ENCODE measurements at regions not wholly inside any gene's neighbourhood (a gene's known extent, or its start where the extent isn't known, plus 50 kb on each side); places are given as distances from the start of the nearest gene placed in this dataset.

GRCh38 chr4:56757821-56758411 lies 63.6 kb downstream of the SPINK2 start:
- H3K9me3 ChIP-seq (ENCODE audit: insufficient read depth, low read depth), result no peaks in the 10 kb centered on the region
- H3K4me3 ChIP-seq, result peak overlapping the region; percentile 47; the same call in 1 of the 2 replicates
- peak overlapping the region; percentile 77 for H3K4me2 ChIP-seq
- peaks cover 43% of the 10 kb centered on the region for H3K4me1 ChIP-seq (replicated peaks; ENCODE audit: insufficient read depth)
- POLR2A ChIA-PET (ENCODE audit: unreplicated experiment), result interaction anchor here (0.5 to 0.9 kb wide), 4 partner anchors 12 to 1145 kb away, joined by 3 to 6 read pairs (median 4); no protein-coding TSS in a partner anchor
- no peaks in the 10 kb centered on the region for H3K36me3 ChIP-seq (ENCODE audit: low read depth)
- H3F3A ChIP-seq (ENCODE audit: insufficient read depth, low read depth), result peaks cover 27% of the 10 kb centered on the region
- H3K79me2 ChIP-seq (ENCODE audit: low read depth), result no peaks in the 10 kb centered on the region
- CTCF ChIA-PET, result interaction anchor here (0.6 kb wide), 1 partner anchor 14 kb away, joined by 3 read pairs; no protein-coding TSS in a partner anchor
- peak; percentile 83 to 89 for DNase-seq
- peak overlapping the region; percentile 93 for H3K27ac ChIP-seq
- peak overlapping the region; percentile 75 for H2AFZ ChIP-seq
- TF ChIP-seq, protein P1, sequence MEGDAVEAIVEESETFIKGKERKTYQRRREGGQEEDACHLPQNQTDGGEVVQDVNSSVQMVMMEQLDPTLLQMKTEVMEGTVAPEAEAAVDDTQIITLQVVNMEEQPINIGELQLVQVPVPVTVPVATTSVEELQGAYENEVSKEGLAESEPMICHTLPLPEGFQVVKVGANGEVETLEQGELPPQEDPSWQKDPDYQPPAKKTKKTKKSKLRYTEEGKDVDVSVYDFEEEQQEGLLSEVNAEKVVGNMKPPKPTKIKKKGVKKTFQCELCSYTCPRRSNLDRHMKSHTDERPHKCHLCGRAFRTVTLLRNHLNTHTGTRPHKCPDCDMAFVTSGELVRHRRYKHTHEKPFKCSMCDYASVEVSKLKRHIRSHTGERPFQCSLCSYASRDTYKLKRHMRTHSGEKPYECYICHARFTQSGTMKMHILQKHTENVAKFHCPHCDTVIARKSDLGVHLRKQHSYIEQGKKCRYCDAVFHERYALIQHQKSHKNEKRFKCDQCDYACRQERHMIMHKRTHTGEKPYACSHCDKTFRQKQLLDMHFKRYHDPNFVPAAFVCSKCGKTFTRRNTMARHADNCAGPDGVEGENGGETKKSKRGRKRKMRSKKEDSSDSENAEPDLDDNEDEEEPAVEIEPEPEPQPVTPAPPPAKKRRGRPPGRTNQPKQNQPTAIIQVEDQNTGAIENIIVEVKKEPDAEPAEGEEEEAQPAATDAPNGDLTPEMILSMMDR (conservative IDR thresholded peaks at IDR 0.05), result no peak
- no peak for TF ChIP-seq EZH2 (IDR thresholded peaks at IDR 0.05; ENCODE audit: low read depth)
- H4K20me1 ChIP-seq (ENCODE audit: insufficient read depth), result no peaks in the 10 kb centered on the region
- intact Hi-C loops (cut with micrococcal nuclease; ENCODE audit: unreplicated experiment), result loop anchor here (5.0 kb wide), 2 partner anchors 44 to 76 kb away; partner anchors contain the start of gene HOPX
- no peaks in the 10 kb centered on the region for H3K27me3 ChIP-seq (ENCODE audit: insufficient read depth, low read depth)
- H3K9me2 ChIP-seq (ENCODE audit: insufficient read depth), result no peaks in the 10 kb centered on the region
- BruUV-seq (replicated peaks), result no TSS peak

DNA sequence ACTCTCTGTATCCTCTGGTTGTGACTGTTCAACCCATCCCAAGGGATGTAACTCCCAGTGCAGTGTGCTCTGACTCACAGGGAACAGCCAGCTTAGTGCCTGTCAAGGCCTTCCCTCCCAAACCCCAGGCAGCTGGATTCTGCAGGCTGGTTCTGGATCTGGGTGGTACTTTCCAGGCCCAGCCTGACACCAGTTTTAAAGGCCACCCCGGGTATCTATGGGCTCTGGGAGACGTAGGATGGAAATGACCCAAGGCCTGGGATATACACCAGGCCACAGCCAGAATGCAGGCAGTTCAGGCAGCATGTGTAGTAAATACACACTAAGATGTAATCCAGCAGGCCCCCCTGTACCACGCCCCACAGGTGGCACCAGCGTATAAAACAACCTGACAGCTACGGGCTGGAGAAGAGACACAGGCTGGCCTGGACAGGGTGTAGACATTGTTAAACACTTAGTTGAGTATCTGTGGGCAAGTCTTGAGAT lies 64.2 kb downstream of the SPINK2 start:
- peak in 1 of 2 experiments; percentile 20 for DNase-seq
- Histone ChIP-seq H3F3A (ENCODE audit: insufficient read depth, low read depth) (peaks cover 27% of the 10 kb centered on the region), H2AFZ (peak overlapping the region; percentile 70), H3K9me2 (ENCODE audit: insufficient read depth) (no peaks in the 10 kb centered on the region), H3K4me1 (replicated peaks; ENCODE audit: insufficient read depth) (peaks cover 49% of the 10 kb centered on the region), H3K4me3 (peak overlapping the region; percentile 47; the same call in 1 of the 2 replicates), H3K9me3 (ENCODE audit: insufficient read depth, low read depth) (no peaks in the 10 kb centered on the region), H3K36me3 (ENCODE audit: low read depth) (no peaks in the 10 kb centered on the region), H3K27ac (peak overlapping the region; percentile 93), H3K79me2 (ENCODE audit: low read depth) (no peaks in the 10 kb centered on the region), H3K4me2 (peak overlapping the region; percentile 77), H3K27me3 (ENCODE audit: insufficient read depth, low read depth) (no peaks in the 10 kb centered on the region), H4K20me1 (ENCODE audit: insufficient read depth) (no peaks in the 10 kb centered on the region)
- TSS peak; percentile 28 for BruUV-seq (replicated peaks)
- TF ChIP-seq EZH2 (IDR thresholded peaks at IDR 0.05; ENCODE audit: low read depth), result no peak
- TF ChIP-seq, protein P1 (conservative IDR thresholded peaks at IDR 0.05), result no peak
- intact Hi-C loops (cut with micrococcal nuclease; ENCODE audit: unreplicated experiment), result loop anchor here (5.0 kb wide), 2 partner anchors 45 to 75 kb away; partner anchors contain the start of gene HOPX
- CTCF ChIA-PET, result interaction anchor here (0.6 kb wide), 1 partner anchor 15 kb away, joined by 3 read pairs; no protein-coding TSS in a partner anchor
- POLR2A ChIA-PET (ENCODE audit: unreplicated experiment), result interaction anchor here (0.6 to 0.9 kb wide), 2 partner anchors 13 to 116 kb away, joined by 3 to 6 read pairs; no protein-coding TSS in a partner anchor

- Histone ChIP-seq H3K79me2 (ENCODE audit: low read depth) (no peaks in the 10 kb centered on the region), H3K9me2 (ENCODE audit: insufficient read depth) (no peaks in the 10 kb centered on the region), H3K27me3 (ENCODE audit: insufficient read depth, low read depth) (no peaks in the 10 kb centered on the region), H3K4me1 (replicated peaks; ENCODE audit: insufficient read depth) (peaks cover 50% of the 10 kb centered on the region), H4K20me1 (ENCODE audit: insufficient read depth) (no peaks in the 10 kb centered on the region), H3K9me3 (ENCODE audit: insufficient read depth, low read depth) (no peaks in the 10 kb centered on the region), H3F3A (ENCODE audit: insufficient read depth, low read depth) (peaks cover 27% of the 10 kb centered on the region), H2AFZ (no peak overlapping the region), H3K4me2 (0 out of 2 replicates have a peak overlapping the region, but pooled peaks have one; percentile 28), H3K36me3 (ENCODE audit: low read depth) (no peaks in the 10 kb centered on the region), H3K4me3 (no peak overlapping the region), H3K27ac (no peak overlapping the region)
- no TSS peak for BruUV-seq (replicated peaks)
- peak in 1 of 2 experiments; percentile 41 for DNase-seq
- ChIA-PET CTCF (no interaction called here), POLR2A (ENCODE audit: unreplicated experiment) (no interaction called here)
- TF ChIP-seq EZH2 (IDR thresholded peaks at IDR 0.05; ENCODE audit: low read depth), result no peak
- TF ChIP-seq, protein P1 (conservative IDR thresholded peaks at IDR 0.05), result no peak
- intact Hi-C loops (cut with micrococcal nuclease; ENCODE audit: unreplicated experiment), result loop anchor here (5.0 kb wide), 2 partner anchors 46 to 74 kb away; partner anchors contain the start of gene HOPX
These were observed 65.6 kb downstream of the SPINK2 start for GRCh38 chr4:56755901-56756300.

All from PC-9 (cell line).